ENCODE measurements at regions not wholly inside any gene's neighbourhood (a gene's known extent, or its start where the extent isn't known, plus 50 kb on each side); places are given as distances from the start of the nearest gene placed in this dataset.
"Not testable (repeated sequence)": the region's sequence is repeated elsewhere in the genome, so short reads cannot be mapped to it uniquely, and the experiment has no call there.

DNA sequence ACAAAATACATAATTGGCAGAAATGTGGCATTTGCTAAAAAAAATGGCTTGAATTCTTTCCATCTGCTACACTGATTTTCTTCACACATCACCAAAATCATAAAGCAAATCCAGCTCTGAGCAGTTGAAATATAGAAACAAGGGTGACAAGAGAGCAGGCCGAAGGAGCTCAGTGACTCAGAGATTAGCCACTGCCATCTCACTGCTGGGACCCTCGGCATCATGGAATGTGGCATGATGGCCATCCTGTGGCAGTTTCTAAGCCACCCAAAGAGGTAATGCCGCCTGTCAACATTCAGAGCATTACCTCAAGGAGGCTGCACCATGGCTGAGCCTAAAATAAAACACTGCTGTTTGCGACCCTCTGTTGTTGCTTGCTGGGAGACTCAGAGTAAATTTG, 80.5 kb upstream of the OSBPL11 start:
- H3K4me3 ChIP-seq (replicated peaks; ENCODE audit: insufficient read depth, low read length) = no peak overlapping the region
- no peaks in the 10 kb centered on the region for H3K27me3 ChIP-seq (ENCODE audit: insufficient read depth, poor library complexity, severe bottlenecking)
- no peak for TF ChIP-seq SPI1 (IDR thresholded peaks at IDR 0.05; ENCODE audit: borderline replicate concordance, low read depth)
- TF ChIP-seq CTCF (IDR thresholded peaks at IDR 0.05; ENCODE audit: insufficient read depth, low read length) = no peak
- TF ChIP-seq GABPA (IDR thresholded peaks at IDR 0.05; ENCODE audit: low read depth) = no peak
- TF ChIP-seq POLR2AphosphoS5 (IDR thresholded peaks at IDR 0.05; ENCODE audit: low read depth) = no peak
- no peak for TF ChIP-seq REST (IDR thresholded peaks at IDR 0.05; ENCODE audit: insufficient replicate concordance, low read depth)
- no peak overlapping the region for H3K27ac ChIP-seq (replicated peaks)
- no peak for DNase-seq (ENCODE audit: low read depth in 1 of 2, low spot score in 1 of 2)

GRCh38 chr3:125679258-125679657, 84.0 kb upstream of the OSBPL11 start:
- Histone ChIP-seq H3K4me3 (replicated peaks; ENCODE audit: insufficient read depth, low read length) (no peak overlapping the region), H3K27me3 (ENCODE audit: insufficient read depth, poor library complexity, severe bottlenecking) (no peaks in the 10 kb centered on the region), H3K27ac (replicated peaks) (no peak overlapping the region)
- TF ChIP-seq SPI1 (IDR thresholded peaks at IDR 0.05; ENCODE audit: borderline replicate concordance, low read depth) = no peak
- no peak for TF ChIP-seq GABPA (IDR thresholded peaks at IDR 0.05; ENCODE audit: low read depth)
- no peak for TF ChIP-seq REST (IDR thresholded peaks at IDR 0.05; ENCODE audit: insufficient replicate concordance, low read depth)
- TF ChIP-seq CTCF (IDR thresholded peaks at IDR 0.05; ENCODE audit: insufficient read depth, low read length) = no peak
- TF ChIP-seq POLR2AphosphoS5 (IDR thresholded peaks at IDR 0.05; ENCODE audit: low read depth) = no peak
- no peak for DNase-seq (ENCODE audit: low read depth in 1 of 2, low spot score in 1 of 2)

DNA sequence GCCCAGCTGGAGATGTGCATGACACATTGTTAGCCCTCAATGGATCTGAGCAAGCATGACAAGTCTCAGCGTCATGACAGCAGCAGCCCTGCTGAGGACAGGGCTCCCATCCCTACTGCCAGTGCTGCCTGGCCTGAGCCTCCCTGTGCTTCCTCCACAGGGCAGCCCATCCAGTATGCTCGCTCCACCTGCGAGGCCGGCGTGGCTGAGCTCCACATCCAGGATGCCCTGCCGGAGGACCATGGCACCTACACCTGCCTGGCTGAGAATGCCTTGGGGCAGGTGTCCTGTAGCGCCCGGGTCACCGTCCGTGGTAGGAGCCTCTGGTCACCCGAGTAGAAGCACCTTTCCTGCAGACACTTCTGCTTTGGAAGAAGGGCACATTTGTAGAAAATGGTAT, 85.8 kb upstream of the OSBPL11 start:
- H3K27ac ChIP-seq (replicated peaks) = no peak overlapping the region
- TF ChIP-seq POLR2AphosphoS5 (IDR thresholded peaks at IDR 0.05; ENCODE audit: low read depth) (no peak), CTCF (IDR thresholded peaks at IDR 0.05; ENCODE audit: insufficient read depth, low read length) (no peak), REST (IDR thresholded peaks at IDR 0.05; ENCODE audit: insufficient replicate concordance, low read depth) (no peak), GABPA (IDR thresholded peaks at IDR 0.05; ENCODE audit: low read depth) (no peak), SPI1 (IDR thresholded peaks at IDR 0.05; ENCODE audit: borderline replicate concordance, low read depth) (no peak)
- no peak overlapping the region for H3K4me3 ChIP-seq (replicated peaks; ENCODE audit: insufficient read depth, low read length)
- no peaks in the 10 kb centered on the region for H3K27me3 ChIP-seq (ENCODE audit: insufficient read depth, poor library complexity, severe bottlenecking)
- no peak for DNase-seq (ENCODE audit: low read depth in 1 of 2, low spot score in 1 of 2)

- not testable (repeated sequence) for DNase-seq (ENCODE audit: low read depth in 1 of 2, low spot score in 1 of 2); H3K27ac ChIP-seq (replicated peaks); H3K27me3 ChIP-seq (ENCODE audit: insufficient read depth, poor library complexity, severe bottlenecking); H3K4me3 ChIP-seq (replicated peaks; ENCODE audit: insufficient read depth, low read length)
These were observed 86.6 kb upstream of the OSBPL11 start for GRCh38 chr3:125681906-125682305.

GRCh38 chr3:125682610-125683009, 87.3 kb upstream of the OSBPL11 start:
- H3K27ac ChIP-seq (replicated peaks) = not testable (repeated sequence)

More at GRCh38 chr3:125682610-125683009, 87.3 kb upstream of the OSBPL11 start:
- not testable (repeated sequence) for DNase-seq (ENCODE audit: low read depth in 1 of 2, low spot score in 1 of 2); H3K4me3 ChIP-seq (replicated peaks; ENCODE audit: insufficient read depth, low read length); H3K27me3 ChIP-seq (ENCODE audit: insufficient read depth, poor library complexity, severe bottlenecking)
